GM23248 (cell line): ENCODE measurements at regions not wholly inside any gene's neighbourhood (a gene's known extent, or its start where the extent isn't known, plus 50 kb on each side); places are given as distances from the start of the nearest gene placed in this dataset.

Experiments
- DNase-seq: peaks from one replicate; pipeline ENCODE4 v3.0.0-alpha.2; 2015
- H2AFZ ChIP-seq: fragments of 200-600 bp; sonication (generic); 2 replicates; pipeline ENCODE4 v1.6.1; 2016; ENCODE audit warnings: antibody characterized with exemption
- H3F3A ChIP-seq: fragments of 200-600 bp; sonication (generic); 2 replicates; pipeline ENCODE4 v1.6.1; 2016; ENCODE audit warnings: mild to moderate bottlenecking, antibody characterized with exemption, mixed run types; ENCODE audit not compliant: insufficient read depth
- H3K27ac ChIP-seq: fragments of 200-600 bp; sonication (generic); 2 replicates; pipeline ENCODE4 v1.5.1; 2016; ENCODE audit warnings: mild to moderate bottlenecking
- H3K27me3 ChIP-seq: fragments of 200-600 bp; sonication (generic); replicated peaks from 2 replicates; pipeline ENCODE4 v1.6.1; 2016; ENCODE audit warnings: mild to moderate bottlenecking; ENCODE audit not compliant: insufficient read depth
- H3K36me3 ChIP-seq: fragments of 200-600 bp; sonication (generic); 2 replicates; pipeline ENCODE4 v1.6.1; 2016; ENCODE audit warnings: low read depth, mild to moderate bottlenecking
- H3K4me1 ChIP-seq: fragments of 200-600 bp; sonication (generic); 2 replicates; pipeline ENCODE4 v1.6.1; 2016; ENCODE audit warnings: mild to moderate bottlenecking; ENCODE audit not compliant: insufficient read depth
- H3K4me2 ChIP-seq: fragments of 200-600 bp; sonication (generic); one replicate; pipeline ENCODE4 v1.6.1; 2016; ENCODE audit warnings: mild to moderate bottlenecking; ENCODE audit not compliant: unreplicated experiment
- H3K4me3 ChIP-seq: fragments of 200-600 bp; sonication (generic); 2 replicates; pipeline ENCODE4 v1.5.1; 2016; ENCODE audit warnings: mild to moderate bottlenecking
- H3K79me2 ChIP-seq: fragments of 200-600 bp; sonication (generic); 2 replicates; pipeline ENCODE4 v1.6.1; 2016; ENCODE audit warnings: mild to moderate bottlenecking; ENCODE audit not compliant: insufficient read depth
- H3K9ac ChIP-seq: fragments of 200-600 bp; sonication (generic); 2 replicates; pipeline ENCODE4 v1.6.1; 2016; ENCODE audit warnings: mild to moderate bottlenecking
- H3K9me2 ChIP-seq: fragments of 200-600 bp; sonication (generic); 2 replicates; pipeline ENCODE4 v1.6.1; 2016; ENCODE audit warnings: mixed run types, mild to moderate bottlenecking, moderate library complexity; ENCODE audit not compliant: insufficient read depth
- H3K9me3 ChIP-seq: fragments of 200-600 bp; sonication (generic); one replicate; pipeline ENCODE4 v1.6.1; 2017; ENCODE audit warnings: low read depth
- H4K20me1 ChIP-seq: fragments of 200-600 bp; sonication (generic); 2 replicates; pipeline ENCODE4 v1.6.0; 2016; ENCODE audit not compliant: insufficient read depth
- EZH2 ChIP-seq: fragments of 200-600 bp; sonication (generic); IDR thresholded peaks from 2 replicates; pipeline ENCODE4 v1.6.1; 2018; ENCODE audit warnings: antibody characterized with exemption, mild to moderate bottlenecking; ENCODE audit not compliant: insufficient read depth, poor library complexity, severe bottlenecking
- EZH2phosphoT487 ChIP-seq: fragments of 200-600 bp; sonication (generic); IDR thresholded peaks from 2 replicates; pipeline ENCODE4 v1.6.1; 2018; ENCODE audit warnings: antibody characterized with exemption, moderate library complexity, mild to moderate bottlenecking, low read depth; ENCODE audit not compliant: insufficient read depth
- WGBS, 2 experiments: methylation state at CpG; one replicate each; pipeline ENCODE4 v1.1.6; 2015 to 2017; ENCODE audit warnings: low lambda C conversion rate in 2 of 2, low coverage in 1 of 2; ENCODE audit errors: missing lambda C conversion rate in 2 of 2; 5-methylcytosine and 5-hydroxymethylcytosine counted together
- in situ Hi-C: fragments of 300-500 bp; cut with MboI; formaldehyde crosslinking; loops from 2 replicates; pipeline ENCODE4 v1.15.0; 2020

DNA sequence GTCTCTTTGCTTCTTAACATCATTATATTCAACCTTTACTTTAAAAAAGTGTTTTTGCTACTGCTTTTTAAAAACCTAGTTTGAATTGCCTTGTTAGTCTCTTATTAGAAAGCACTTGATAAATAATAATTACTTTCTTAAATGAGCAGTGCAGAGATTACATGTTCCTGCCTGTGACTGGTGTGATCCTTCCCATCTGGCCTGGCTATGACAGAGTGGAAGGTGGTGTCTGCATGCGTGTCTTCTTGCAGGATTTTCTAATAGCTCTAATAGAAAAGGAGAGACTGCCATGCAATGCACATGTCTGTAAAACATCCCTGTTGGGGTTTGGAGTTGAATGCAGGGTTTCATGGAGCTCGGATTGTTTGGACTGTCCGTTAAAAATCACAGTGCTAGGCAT, 425.8 kb upstream of the TPM1 start:
- no peaks in the 10 kb centered on the region for H3K9me3 ChIP-seq
- peaks cover 55% of the 10 kb centered on the region for H3K79me2 ChIP-seq
- no peaks in the 10 kb centered on the region for H3K36me3 ChIP-seq
- H3K9me2 ChIP-seq = no peaks in the 10 kb centered on the region
- no peaks in the 10 kb centered on the region for H3K27me3 ChIP-seq
- no peak overlapping the region for H2AFZ ChIP-seq
- in situ Hi-C loops = no loop called here
- no peak overlapping the region for H3K4me2 ChIP-seq
- H3K9ac ChIP-seq = no peak overlapping the region
- H3K27ac ChIP-seq = no peak overlapping the region
- H4K20me1 ChIP-seq = no peaks in the 10 kb centered on the region
- no peak overlapping the region for H3K4me3 ChIP-seq
- peaks cover 31% of the 10 kb centered on the region for H3F3A ChIP-seq
- no peak for DNase-seq
- 74 to 84% methylated on average over 3 of the region's 3 CpGs for WGBS, 2 experiments
- H3K4me1 ChIP-seq = peaks cover 29% of the 10 kb centered on the region
- TF ChIP-seq EZH2phosphoT487 (no peak), EZH2 (no peak)

DNA sequence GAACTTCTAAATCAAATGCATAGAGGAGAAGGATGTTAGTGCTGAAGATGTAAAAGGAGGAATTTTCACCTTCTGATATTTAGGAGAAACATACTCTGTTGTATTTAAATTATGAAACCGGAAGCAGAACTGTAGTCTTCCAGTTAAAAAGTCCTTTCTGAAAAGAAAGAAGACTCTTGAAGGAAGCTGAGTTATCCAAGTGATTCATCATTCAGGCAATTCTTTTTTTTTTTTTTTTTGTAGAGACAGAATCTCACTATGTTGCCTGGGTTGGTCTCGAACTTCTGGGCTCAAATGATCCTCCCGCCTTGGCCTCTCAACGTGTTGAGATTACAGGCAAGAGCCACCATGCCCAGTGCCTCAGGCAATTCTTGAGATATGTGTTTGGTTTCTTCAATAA, 424.8 kb upstream of the TPM1 start:
- H3K27me3 ChIP-seq = no peaks in the 10 kb centered on the region
- WGBS, 2 experiments = 62 to 70% methylated on average over 4 of the region's 4 CpGs
- no peaks in the 10 kb centered on the region for H3K9me2 ChIP-seq
- H4K20me1 ChIP-seq = no peaks in the 10 kb centered on the region
- TF ChIP-seq EZH2phosphoT487 (no peak), EZH2 (no peak)
- peak overlapping the region; percentile 32 for H3K4me2 ChIP-seq
- in situ Hi-C loops = no loop called here
- no peak overlapping the region for H2AFZ ChIP-seq
- H3K4me3 ChIP-seq = no peak overlapping the region
- peak; percentile 56 for DNase-seq
- H3K9me3 ChIP-seq = no peaks in the 10 kb centered on the region
- H3K36me3 ChIP-seq = no peaks in the 10 kb centered on the region
- peaks cover 55% of the 10 kb centered on the region for H3K79me2 ChIP-seq
- no peak overlapping the region for H3K9ac ChIP-seq
- peak overlapping the region; percentile 74 for H3K27ac ChIP-seq
- peaks cover 31% of the 10 kb centered on the region for H3F3A ChIP-seq
- peaks cover 29% of the 10 kb centered on the region for H3K4me1 ChIP-seq

DNA sequence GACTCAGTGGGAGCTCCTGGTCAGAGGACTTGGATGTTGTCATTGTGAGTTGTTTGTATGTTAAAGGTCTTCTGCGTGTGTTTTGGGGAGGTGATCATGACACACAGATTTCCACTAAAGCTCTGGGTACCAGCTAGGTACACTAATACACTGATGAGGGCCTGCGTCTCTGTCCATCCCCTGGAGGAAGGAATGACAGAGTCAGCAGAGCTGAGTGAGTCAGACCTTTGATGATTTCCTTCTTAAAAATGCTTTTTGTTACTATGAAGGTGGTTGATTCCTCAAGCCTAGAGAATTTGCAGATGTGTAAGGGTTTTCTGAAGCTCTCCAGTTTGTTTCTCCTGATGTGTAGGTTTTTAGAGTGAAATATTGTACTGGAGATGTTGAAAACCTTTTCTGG, 424.1 kb upstream of the TPM1 start:
- Histone ChIP-seq H3K9me2 (no peaks in the 10 kb centered on the region), H3K9ac (peak overlapping the region; percentile 20), H3K36me3 (no peaks in the 10 kb centered on the region), H2AFZ (no peak overlapping the region), H3K79me2 (peaks cover 55% of the 10 kb centered on the region), H4K20me1 (no peaks in the 10 kb centered on the region), H3K4me3 (peak overlapping the region; percentile 32), H3K4me2 (peak overlapping the region; percentile 57), H3K4me1 (peaks cover 29% of the 10 kb centered on the region), H3K27ac (peak overlapping the region; percentile 74), H3K27me3 (no peaks in the 10 kb centered on the region), H3K9me3 (no peaks in the 10 kb centered on the region), H3F3A (peaks cover 31% of the 10 kb centered on the region)
- peak; percentile 94 for DNase-seq
- TF ChIP-seq EZH2 (no peak), EZH2phosphoT487 (no peak)
- in situ Hi-C loops = no loop called here
- WGBS, 2 experiments = 0% methylated on average over 2 of the region's 2 CpGs

DNA sequence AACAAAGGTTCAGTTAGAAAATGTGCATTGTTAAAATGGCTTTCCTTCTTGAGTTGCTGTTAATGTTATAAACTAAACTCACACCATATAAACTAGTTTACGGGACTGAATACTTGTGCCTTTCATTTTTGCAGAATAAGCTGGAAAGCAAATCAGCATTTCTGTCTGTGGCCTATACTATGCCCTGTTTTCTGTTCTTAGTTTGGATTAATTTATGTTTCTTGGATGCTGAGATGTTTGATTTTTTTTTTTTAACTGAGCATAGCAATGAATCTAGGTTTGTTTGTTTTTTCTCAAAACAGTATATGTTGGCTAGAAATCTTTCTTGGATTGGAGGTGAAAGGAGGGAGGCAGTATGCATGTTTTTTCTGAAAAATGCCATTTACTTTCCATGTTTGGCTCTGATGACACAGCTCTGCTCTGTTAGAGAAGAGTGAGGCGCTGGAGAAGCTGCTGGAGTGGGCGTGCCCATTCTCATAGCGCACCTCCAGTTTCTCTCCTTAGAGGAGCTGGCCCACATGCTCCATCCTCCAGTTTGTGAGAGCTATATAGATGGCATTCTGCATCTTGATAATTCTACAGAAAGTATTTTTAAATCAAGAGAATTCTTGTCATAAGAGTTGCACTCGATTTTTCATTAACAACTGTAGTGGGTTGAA, 423.6 kb upstream of the TPM1 start:
- TF ChIP-seq EZH2phosphoT487 = no peak
- TF ChIP-seq EZH2 = no peak
- H2AFZ ChIP-seq = no peak overlapping the region
- peak overlapping the region; percentile 57 for H3K4me2 ChIP-seq
- peak overlapping the region; percentile 20 for H3K9ac ChIP-seq
- peaks cover 31% of the 10 kb centered on the region for H3F3A ChIP-seq
- peak overlapping the region; percentile 32 for H3K4me3 ChIP-seq
- peak; percentile 52 for DNase-seq
- peak overlapping the region; percentile 74 for H3K27ac ChIP-seq
- no peaks in the 10 kb centered on the region for H3K27me3 ChIP-seq
- H4K20me1 ChIP-seq = no peaks in the 10 kb centered on the region
- in situ Hi-C loops = no loop called here
- peaks cover 30% of the 10 kb centered on the region for H3K4me1 ChIP-seq
- H3K9me3 ChIP-seq = no peaks in the 10 kb centered on the region
- H3K9me2 ChIP-seq = no peaks in the 10 kb centered on the region
- 85 to 90% methylated on average over 5 of the region's 5 CpGs for WGBS, 2 experiments
- H3K79me2 ChIP-seq = peaks cover 55% of the 10 kb centered on the region
- no peaks in the 10 kb centered on the region for H3K36me3 ChIP-seq
